ENCODE measurements at regions not wholly inside any gene's neighbourhood (a gene's known extent, or its start where the extent isn't known, plus 50 kb on each side); places are given as distances from the start of the nearest gene placed in this dataset.
"Not testable (repeated sequence)": the region's sequence is repeated elsewhere in the genome, so short reads cannot be mapped to it uniquely, and the experiment has no call there.

DNA sequence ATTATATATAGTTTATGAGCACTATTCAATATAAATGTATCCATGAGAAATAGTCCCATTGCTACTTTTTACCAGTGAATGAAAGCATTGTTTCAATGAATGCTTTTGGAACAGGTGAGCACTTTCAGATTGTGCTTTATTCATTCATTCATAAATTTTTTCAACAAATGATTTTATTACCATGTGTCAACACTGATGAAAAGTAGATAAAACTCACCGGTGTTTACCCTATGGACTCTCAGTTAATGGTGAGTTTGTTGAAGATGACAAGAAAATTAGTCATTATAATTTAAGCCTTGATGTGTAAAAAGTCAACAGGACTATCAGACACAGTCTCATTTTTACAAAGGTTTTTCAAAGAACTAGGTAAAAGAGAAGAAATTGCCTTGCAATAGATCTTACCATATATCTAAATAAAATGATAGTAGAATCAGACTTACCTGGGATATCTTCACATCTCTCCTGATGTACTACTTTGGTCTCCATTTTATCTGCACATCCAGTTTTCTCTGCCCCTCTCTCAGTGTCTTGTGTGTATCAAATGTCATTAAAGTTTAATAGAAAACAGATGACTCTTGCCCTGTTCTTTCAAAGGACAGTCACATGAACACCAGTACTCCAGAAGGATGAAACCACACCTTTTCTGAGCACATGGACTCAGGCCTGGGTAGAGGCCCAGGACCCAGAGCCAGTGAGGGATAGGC lies 325.3 kb upstream of the RND3 start:
- FAIRE-seq: no peak

DNA sequence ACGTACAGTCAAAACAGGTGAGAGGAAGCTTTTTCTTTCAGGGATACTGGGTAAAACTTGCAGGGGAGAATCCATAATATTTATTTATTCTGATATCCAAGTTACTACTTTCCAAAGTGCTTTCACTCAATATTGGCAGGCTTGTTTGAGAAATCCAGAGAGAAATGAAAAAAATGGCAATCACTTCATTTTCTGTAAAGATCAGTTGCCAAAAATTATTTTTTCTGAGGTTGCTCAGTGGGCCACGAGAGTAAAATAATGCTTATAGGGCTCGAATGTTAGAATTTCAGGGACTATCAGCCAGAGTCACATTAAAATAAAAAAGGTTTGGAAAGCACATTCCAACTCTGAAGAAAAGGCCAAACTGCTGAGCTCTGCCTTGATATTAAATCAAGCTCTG lies 324.6 kb upstream of the RND3 start:
- no peak for FAIRE-seq

DNA sequence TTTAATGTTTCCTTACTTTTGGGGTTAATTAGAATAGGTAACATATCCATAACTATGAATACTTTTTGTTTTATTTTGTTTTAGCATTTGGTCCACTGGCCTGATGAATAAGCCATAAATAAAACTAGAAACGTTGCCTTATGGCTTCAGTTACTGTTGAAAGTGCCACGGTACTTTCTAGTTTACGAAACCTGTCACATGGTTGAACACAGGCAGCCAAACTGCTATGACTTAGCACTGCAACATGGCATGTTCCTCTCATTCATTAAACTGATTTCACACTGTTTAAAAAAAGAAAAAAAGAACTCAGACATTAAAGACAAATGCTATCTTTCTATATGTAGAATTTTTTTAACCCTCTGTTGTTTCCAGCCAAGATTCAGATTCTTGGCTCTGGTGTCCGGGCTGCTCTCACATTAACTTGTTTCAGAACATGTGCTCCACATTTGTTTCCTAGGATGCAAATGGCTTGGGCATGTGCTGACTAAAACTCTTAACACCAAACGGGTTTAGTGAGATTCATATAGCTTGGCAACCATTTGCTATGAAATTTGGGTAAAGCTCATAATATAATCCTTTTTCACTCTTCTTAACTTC lies 323.9 kb upstream of the RND3 start:
- no peak for FAIRE-seq

DNA sequence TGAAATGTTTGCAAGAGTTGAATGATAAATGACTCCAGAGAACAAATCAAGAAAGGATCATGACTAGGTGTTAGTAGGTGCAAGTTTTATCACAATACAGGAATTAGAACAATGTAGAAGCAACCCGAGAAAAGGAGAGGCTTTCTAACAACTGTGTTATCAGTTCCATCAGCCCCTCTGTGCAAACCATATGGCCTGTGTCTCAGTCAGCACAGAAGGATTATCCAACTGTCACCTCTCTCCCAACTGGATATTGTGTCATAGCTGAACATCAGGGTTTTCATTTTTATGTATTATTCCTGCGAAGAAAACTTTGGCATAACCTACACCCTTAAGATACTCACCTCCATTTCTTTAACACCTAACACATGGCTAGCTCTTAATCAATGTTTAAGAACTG lies 321.6 kb upstream of the RND3 start:
- FAIRE-seq: no peak

DNA sequence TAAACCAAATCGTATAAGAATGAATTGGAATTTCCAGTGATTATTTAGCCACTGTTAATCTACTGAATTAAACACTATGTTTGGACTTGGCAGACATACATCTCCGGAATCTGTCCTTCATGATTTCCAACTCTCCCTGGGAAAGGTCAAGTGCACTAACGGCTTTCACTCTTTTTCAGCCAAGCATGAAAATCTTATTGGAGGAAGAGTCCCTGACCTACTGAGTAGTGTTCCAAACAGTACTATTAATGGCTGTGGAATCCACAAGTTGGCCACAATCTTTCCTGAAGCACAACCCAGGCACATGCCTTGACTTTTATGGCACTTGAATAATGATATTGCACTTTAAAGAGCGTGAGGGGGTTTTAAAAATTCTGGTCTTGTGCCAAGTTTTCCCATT lies 318.9 kb upstream of the RND3 start:
- no peak for FAIRE-seq

DNA sequence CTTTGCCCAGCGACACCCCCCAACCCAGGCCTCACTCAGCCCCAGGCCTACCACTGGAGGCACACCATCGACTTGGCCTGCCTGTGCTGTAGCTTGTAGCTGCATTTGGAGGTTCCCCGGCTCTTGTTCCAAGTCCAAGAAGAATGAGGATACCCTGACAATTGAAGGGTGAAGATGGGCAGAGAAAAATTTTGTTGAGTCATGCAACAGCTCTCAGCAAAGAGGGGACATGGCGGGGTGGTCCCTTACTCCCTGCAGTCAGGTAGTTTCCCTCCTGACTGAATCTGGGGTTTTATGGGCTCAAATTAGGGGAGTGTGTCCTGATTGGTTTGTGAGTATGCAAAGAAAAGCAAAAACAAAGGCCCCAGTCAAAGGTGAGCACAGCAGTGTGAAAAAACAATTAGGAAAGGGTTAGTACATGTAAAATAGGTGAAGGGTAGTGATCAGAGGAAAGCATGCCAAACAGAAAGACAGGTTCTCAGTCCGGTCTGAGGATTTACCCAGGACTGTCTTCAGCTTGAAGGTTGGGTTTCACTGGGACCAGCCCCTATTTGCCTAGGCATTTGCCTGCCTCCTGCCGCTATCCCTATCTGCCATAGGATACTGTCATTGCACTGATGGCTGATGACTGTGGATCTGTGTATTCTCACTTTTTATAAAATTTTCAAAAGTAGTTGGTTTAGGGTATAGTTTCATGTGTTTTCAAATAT lies 316.4 kb upstream of the RND3 start:
- FAIRE-seq: no peak

DNA sequence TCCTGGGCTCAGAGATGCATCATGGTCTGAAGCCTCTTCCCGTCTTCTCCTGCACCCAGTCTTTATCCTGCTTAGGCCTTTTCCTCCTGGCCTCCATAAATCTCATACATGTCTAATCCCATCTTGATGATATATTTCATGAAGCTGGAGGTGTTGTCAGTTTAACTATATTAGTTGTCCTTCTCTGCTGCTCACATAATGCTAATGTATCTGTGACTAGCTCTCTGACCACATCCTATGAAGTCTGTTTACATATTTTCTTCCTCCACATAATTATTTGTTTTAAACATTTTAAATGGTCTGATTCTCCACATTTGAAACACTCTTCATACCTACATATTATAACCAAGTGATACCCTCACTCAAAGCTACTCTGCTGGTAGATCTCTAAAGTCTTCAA lies 315.2 kb upstream of the RND3 start:
- no peak for FAIRE-seq

DNA sequence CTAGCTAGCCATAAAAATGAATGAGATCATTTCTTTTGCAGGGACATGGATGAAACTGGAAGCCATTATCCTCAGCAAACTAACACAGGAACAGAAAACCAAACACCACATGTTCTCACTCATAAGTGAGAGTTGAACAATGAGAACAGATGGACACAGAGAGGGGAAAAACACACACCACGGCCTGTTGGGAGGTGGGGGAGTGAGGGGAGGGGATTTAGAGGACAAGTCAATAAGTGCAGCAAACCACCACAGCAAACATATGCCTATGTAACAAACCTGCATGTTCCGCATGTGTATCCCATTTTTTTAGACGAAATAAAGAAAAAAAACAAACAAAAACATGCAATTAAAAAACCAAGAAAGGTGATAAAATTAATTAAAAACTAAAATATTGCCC lies 308.8 kb upstream of the RND3 start:
- not testable (repeated sequence) for FAIRE-seq

DNA sequence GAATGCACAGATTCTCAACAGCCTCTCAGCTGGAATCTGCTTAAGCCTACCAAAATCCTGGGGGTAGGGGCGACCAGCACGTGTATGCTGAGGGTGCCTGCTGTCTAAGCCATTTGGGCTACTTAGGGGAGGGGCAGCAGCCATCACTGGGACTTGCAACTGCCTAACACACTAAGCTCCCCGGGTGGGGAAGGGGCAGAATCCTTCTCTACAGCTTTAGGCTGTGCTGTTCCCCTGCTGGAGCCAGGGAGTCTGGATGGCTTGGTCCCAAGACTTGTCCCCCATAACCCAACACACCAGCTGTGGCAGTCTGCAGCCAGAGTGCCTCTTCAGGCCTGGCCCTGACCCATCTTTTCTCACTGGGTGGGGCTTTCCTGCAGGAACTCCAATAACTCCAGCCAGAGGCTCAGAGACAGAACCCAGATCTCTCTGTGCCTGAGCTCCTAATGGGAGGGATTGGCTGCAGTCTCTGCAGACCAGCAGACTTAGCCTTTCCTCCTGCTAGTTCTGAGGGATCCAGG lies 305.4 kb upstream of the RND3 start:
- no peak for FAIRE-seq

DNA sequence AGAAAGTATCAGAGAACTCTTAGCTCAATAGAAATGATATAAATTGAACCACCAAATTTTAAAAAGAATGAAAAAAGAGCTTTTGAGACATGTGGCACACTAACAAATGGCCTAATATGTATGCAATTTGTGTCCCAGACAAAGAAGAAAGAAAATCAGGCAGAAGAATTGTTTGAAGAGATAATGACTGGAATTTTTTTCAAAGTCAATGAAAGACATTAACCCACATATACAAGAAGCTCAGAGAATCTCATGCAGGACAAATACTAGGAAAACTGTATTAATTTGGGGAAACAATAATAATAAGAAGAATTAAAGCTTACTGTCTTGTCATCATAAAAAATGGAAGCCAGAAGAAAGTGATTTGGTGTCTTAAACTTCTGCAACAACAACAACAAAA lies 304.1 kb upstream of the RND3 start:
- no peak for FAIRE-seq

DNA sequence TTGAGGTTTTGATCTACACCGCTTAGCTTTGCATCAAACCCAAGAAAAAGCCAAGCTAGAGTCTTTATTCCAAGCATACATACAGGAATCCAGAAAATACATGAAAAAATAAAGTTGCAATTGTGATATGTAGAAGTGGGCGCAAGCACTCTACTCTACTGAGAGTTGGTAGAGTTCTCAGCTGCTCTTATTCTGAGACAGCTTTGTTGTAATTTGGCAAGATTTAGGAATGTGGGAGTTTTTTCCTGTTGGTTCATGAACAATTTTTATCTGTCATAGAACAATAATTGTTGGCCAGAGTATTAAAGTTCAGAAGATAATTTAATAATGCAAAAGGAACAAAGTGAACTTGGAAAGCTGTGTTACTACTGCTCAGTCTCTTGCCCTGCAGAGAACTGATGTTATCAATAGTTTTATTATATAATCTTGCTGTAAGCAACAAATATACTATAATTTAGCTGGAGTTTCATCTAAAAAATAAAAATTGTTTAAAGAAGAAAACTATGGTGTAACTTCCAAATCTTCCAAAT lies 302.0 kb upstream of the RND3 start:
- no peak for FAIRE-seq

DNA sequence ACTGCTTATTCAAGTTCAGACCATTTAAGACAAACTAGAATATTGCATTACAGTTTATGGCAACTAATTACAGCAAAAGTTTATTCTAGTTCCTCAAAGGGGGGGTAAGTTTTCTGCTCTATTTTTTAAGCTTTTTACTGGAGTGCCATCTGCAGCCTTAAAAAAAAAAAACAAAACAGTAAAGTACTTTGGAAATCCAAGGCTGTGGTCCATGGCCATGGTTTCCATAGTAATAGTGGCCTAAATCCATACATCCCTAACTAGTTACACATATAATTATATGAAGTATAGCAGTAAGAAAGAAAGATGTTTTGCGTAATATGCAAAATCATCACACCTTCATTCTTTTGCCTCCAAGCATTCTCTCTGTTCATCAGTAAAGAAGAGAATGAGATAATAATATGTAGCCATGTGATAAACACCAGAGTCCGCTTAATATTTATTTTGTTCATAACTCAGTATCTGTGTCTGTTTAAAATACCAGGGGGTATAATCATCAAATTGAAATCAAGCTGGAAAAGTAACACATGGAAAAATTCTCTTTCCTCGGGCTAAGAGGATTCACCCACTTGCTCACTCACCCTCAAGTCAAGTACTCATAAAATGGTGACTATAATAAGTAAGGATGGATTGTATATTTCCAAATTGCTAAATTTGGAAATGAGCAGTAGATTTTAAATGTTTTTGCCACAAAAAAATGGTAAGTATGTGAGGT lies 301.1 kb upstream of the RND3 start:
- FAIRE-seq: no peak

DNA sequence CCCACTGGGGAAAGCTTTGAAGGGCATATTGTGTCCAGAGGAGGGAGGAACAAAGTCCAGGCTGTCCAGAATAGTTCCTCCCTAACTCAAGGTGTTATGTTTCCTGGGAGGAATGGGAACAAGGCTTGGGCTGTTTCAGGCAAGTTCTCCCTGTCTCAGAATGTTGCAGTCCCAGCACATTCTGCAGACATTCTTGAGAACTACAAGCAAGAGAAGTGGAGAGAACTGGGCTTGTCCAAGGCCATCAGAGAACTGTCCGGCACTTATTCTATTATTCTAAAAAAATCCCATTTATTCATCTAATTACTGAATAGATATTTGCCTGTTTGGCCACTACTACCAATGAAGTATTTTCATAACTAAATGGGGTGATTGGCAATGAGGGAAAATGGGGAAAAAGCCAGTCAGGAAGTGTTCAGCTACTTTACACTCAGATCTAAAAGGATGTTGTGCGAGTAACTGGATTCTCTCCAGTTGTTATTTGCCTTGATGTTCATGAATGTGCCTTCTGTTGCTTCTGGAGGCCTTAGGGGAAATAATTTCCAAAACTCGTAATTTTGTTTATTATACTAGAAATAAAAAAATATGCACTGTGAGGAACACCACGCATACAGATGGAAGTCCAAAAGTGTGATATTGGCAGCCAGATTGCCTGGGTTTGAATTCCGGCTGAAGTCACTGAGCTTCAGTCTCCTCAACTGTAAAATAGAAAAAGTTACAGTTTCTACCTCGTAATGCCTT lies 300.1 kb upstream of the RND3 start:
- no peak for FAIRE-seq

DNA sequence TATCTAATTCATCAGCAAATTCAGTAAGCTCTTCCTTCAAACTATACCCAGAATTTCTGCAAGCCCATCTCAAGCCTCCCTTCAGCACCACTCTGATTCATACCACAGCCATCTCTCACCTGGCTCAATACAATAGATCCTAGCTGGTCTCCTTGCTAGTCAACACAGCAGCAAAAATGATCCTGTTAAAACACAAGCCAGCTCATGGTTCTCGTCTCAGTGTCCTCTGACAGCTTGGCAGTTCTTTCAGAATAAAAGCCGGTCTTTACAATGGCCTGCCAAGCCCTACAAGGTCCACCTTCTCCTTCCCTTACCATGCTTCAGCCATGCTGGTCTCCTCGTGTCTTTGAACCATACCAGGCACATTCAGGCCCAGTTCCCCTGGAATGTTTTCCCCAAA lies 296.9 kb upstream of the RND3 start:
- no peak for FAIRE-seq

DNA sequence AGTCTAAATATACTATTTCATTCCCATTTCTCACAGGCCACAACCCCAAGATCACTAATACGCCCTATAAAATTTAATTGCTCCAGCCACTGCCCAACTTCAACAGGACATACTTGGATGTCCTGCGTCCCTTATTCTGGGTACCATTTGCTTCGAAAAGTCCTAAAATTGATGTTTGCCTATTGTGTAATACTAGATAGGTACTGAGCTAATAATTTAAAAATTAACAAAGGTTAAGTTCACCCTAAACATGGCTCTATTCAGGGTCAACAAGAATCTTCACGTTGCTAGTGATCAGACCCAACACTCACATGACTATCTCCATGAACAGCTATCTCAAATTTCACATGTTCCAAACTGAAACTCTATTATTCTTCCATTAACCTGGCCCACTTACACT lies 296.4 kb upstream of the RND3 start:
- no peak for FAIRE-seq

DNA sequence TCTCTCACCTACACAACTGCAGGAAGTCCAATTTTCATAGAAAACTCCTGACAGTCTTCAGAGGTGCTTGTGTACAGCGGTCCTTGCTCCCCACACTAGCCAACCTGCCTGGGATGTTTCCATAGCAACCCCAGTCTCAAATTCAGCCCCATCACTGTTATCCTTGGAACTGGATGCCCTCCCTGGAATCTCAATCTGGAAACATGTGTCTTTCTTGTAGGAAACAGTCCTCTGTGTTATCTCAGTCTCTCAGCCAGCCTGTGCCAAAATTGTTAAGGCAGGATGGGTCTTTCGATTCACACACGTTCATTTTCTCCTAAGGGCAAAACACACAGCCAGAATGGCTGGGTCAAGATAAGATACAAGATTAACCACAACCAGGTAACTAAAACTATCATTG lies 295.5 kb upstream of the RND3 start:
- no peak for FAIRE-seq

DNA sequence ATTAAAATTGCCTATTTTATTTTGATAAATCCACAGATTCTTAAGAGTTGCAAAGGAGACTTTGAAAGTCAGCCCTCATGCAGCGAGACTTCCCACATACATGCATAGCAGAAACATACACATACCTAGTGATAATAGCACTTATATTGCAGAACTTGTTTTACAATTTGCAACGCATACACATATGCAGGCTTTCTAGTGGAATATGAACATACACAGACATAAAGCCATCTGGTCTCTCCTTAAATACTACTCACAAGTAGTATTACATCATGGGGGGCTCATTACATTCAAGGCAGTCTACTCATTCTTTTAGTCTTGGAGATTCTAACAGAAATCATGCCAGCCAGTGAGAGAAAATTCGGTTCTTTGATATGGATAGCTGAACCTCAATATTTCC lies 295.1 kb upstream of the RND3 start:
- FAIRE-seq: no peak

DNA sequence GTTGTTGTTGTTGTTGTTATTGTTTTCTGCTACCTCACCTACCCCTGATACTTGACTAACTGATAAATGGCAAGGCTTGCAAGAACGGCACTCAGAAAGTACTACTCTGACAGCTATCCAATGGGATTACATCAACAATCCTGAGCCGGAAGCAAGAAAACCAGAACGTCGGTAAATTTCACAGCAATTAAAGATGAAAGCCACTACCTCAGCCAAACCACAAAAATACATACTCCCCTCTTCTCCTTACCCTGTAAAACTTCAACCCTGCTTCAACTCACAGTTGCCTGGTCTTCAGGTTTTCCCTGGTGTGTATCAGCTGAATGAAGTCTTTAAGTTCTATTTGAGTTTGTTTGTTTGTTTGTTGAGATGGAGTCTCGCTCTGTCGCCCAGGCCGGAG lies 293.7 kb upstream of the RND3 start:
- FAIRE-seq: no peak

DNA sequence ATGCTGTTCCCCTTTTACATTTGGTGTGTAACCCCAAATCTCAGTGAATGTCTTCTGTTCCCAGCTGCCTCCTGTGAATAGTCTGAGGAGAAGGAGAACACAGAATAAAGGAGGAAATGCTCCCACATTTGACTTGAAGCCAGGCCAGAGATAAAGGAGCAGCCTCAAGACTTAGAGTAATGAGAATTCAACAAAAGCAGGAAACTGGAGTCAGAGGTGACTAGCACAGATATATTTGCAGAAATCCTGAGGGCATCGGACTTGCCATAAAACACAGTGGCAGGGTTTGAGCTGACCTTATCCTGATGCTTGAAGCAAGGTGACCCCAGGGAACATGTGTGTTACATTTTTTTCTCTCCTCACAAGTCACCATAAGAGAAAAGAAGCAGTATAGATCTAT lies 291.4 kb upstream of the RND3 start:
- no peak for FAIRE-seq

DNA sequence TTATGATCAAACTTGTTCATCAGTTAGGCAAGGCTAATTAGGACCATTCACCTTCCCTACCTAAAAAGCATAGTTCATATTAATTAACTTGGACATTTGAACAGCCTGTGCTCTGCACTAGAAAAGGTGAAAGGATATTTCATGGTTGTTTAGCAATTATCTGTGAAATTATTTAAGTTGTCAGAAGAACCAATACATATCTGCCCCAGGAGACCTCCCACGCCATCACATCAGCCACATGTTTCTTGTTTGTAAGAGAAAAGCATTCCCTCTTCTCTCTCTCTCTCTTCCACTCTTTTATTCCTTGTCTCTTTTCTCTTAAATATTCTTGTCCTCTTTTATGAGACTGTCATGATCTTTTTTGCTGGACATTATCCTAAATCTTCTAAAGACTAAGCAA lies 282.0 kb upstream of the RND3 start:
- no peak for FAIRE-seq

DNA sequence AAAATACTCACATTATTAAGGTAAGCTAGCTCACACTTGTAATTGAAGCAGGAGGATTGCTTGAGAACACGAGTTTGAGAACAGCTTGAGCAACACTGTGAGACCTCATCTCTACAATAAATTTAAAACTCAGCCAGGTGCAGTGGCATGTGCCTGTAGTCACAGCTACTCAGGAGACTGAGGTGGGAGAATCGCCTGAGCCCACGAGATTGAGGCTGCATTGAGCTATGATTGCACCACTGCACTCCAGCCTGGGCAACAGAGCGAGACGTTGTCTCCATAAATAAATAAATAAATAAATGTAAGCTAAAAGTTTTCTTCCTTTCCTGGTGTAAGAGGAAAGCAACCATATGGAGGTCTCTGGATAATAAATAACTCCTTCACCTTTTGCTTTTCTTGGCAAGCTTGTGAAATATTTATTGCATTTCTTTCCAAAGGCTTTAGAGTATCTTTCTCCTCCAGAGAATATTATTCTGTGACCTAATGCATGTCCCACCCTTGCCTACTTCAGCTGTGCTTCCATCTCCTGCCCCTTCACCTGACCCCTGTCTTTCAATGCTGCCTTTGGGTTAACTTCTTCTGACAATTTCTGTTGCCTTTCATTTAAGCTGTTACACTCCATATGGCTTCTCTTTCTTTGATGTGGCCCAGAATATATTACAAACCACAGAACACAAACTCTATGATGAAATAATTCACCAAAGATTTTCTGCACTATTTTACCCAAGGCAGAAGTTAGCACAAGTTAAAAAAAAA lies 280.7 kb upstream of the RND3 start:
- FAIRE-seq: no peak

DNA sequence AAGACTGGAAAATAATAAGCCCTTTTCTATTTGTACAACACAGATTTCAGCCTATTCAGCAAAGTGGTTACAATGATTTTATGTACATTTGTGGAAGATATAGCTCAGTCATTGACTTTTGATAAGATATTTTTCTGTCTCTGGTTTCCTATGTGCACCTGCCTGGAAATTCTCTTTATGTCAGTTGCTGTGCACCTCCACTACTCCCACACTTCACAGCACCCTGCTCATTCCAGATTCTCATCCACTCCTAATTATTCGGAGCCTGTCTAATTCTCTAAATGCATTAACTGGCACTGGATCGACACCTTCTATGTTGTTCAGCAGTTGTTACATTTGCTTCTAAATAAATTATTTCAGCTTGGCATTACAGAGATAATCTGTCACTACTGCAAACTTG lies 275.1 kb upstream of the RND3 start:
- no peak for FAIRE-seq
